Umbilical cord (tissue), 1 donor: ENCODE measurements at regions not wholly inside any gene's neighbourhood (a gene's known extent, or its start where the extent isn't known, plus 50 kb on each side); places are given as distances from the start of the nearest gene placed in this dataset.

Experiments used
- DNase-seq: peaks from one replicate; pipeline ENCODE4 v3.0.0-alpha.2; 2015; ENCODE audit warnings: low spot score

GRCh38 chr9:107064378-107064777 lies 201.4 kb downstream of the ZNF462 start:
- DNase-seq = no peak

GRCh38 chr9:107065549-107065948 lies 202.6 kb downstream of the ZNF462 start:
- DNase-seq = no peak

GRCh38 chr9:107067739-107068416 lies 204.9 kb downstream of the ZNF462 start:
- no peak for DNase-seq

GRCh38 chr9:107068581-107068980 lies 205.6 kb downstream of the ZNF462 start:
- no peak for DNase-seq

- DNase-seq = no peak
Observed at GRCh38 chr9:107070586-107070985, 207.6 kb downstream of the ZNF462 start.

- no peak for DNase-seq
Observed at GRCh38 chr9:107078061-107078460, 205.0 kb upstream of the RAD23B start.

- no peak for DNase-seq
Observed at GRCh38 chr9:107079589-107079988, 203.5 kb upstream of the RAD23B start.

- DNase-seq = no peak
Observed at GRCh38 chr9:107080130-107080529, 202.9 kb upstream of the RAD23B start.

GRCh38 chr9:107086460-107086859 lies 196.6 kb upstream of the RAD23B start:
- DNase-seq = no peak

GRCh38 chr9:107087222-107087621 lies 195.9 kb upstream of the RAD23B start:
- no peak for DNase-seq

- no peak for DNase-seq
Observed at GRCh38 chr9:107090218-107090617, 192.9 kb upstream of the RAD23B start.

GRCh38 chr9:107093365-107094060 lies 189.6 kb upstream of the RAD23B start:
- DNase-seq = no peak

- no peak for DNase-seq
Observed at GRCh38 chr9:107094370-107094769, 188.7 kb upstream of the RAD23B start.

GRCh38 chr9:107100591-107100990 lies 182.5 kb upstream of the RAD23B start:
- no peak for DNase-seq

GRCh38 chr9:107102011-107102410 lies 181.1 kb upstream of the RAD23B start:
- no peak for DNase-seq

- no peak for DNase-seq
Observed at GRCh38 chr9:107103621-107104020, 179.5 kb upstream of the RAD23B start.

GRCh38 chr9:107105784-107106183 lies 177.3 kb upstream of the RAD23B start:
- DNase-seq = no peak

- no peak for DNase-seq
Observed at GRCh38 chr9:107106416-107106815, 176.7 kb upstream of the RAD23B start.

- no peak for DNase-seq
Observed at GRCh38 chr9:107108342-107109130, 174.5 kb upstream of the RAD23B start.

GRCh38 chr9:107109324-107109723 lies 173.8 kb upstream of the RAD23B start:
- no peak for DNase-seq

GRCh38 chr9:107110153-107110552 lies 172.9 kb upstream of the RAD23B start:
- no peak for DNase-seq

- DNase-seq = no peak
Observed at GRCh38 chr9:107112707-107113243, 170.3 kb upstream of the RAD23B start.
